ENCODE measurements at regions not wholly inside any gene's neighbourhood (a gene's known extent, or its start where the extent isn't known, plus 50 kb on each side); places are given as distances from the start of the nearest gene placed in this dataset.

DNA sequence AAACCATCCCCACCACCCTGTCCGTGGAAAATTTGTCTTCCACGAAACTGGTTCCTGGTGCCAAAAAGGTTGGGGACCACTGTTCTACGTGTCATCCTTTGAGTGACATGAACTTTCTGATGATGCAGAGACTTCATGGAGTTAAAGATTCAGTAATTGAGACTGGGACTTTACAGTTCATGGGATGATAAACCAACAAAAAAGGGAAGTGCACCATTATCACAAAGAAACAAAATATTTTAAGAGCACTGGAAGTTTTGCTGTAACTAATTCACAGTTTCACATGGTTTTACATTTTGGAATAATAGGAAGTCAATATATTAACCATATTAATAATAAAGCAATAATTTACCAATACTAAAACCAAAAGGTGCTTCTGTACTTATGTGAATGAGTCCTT lies 126.8 kb downstream of the AQP4 start:
- no peaks in the 10 kb centered on the region for H3K36me3 ChIP-seq
- no peaks in the 10 kb centered on the region for H3K27me3 ChIP-seq
- no peak overlapping the region for H3K4me3 ChIP-seq (ENCODE audit: low read depth, low read length)
- H3K4me1 ChIP-seq = no peaks in the 10 kb centered on the region
- DNase-seq = no peak
- H3K9me3 ChIP-seq = no peaks in the 10 kb centered on the region
- TF ChIP-seq, protein P1, sequence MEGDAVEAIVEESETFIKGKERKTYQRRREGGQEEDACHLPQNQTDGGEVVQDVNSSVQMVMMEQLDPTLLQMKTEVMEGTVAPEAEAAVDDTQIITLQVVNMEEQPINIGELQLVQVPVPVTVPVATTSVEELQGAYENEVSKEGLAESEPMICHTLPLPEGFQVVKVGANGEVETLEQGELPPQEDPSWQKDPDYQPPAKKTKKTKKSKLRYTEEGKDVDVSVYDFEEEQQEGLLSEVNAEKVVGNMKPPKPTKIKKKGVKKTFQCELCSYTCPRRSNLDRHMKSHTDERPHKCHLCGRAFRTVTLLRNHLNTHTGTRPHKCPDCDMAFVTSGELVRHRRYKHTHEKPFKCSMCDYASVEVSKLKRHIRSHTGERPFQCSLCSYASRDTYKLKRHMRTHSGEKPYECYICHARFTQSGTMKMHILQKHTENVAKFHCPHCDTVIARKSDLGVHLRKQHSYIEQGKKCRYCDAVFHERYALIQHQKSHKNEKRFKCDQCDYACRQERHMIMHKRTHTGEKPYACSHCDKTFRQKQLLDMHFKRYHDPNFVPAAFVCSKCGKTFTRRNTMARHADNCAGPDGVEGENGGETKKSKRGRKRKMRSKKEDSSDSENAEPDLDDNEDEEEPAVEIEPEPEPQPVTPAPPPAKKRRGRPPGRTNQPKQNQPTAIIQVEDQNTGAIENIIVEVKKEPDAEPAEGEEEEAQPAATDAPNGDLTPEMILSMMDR (IDR thresholded peaks at IDR 0.05; ENCODE audit: low read depth, low read length) = no peak

DNA sequence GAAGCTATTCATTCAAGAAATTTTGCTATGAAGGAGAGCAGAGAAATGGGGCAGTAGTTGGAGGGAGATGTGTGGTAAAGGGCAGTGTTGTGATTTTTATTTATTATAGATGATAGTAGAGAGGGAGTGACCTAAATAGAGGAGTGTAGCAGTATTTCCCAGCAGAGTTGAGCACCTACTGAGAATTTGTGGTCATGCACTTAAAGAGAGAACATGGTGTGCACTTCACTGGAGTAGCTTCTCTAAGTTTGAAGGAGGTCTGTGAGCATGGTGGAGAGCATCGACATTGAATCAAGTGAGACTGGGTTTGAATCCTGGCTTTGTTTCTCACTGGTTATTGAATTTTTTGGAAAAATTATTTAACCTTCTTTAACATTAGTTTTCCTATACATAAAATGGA lies 129.2 kb downstream of the AQP4 start:
- H3K9me3 ChIP-seq = no peaks in the 10 kb centered on the region
- H3K4me1 ChIP-seq = no peaks in the 10 kb centered on the region
- TF ChIP-seq, protein P1 (IDR thresholded peaks at IDR 0.05; ENCODE audit: low read depth, low read length) = no peak
- H3K36me3 ChIP-seq = no peaks in the 10 kb centered on the region
- no peaks in the 10 kb centered on the region for H3K27me3 ChIP-seq
- DNase-seq = no peak
- no peak overlapping the region for H3K4me3 ChIP-seq (ENCODE audit: low read depth, low read length)

DNA sequence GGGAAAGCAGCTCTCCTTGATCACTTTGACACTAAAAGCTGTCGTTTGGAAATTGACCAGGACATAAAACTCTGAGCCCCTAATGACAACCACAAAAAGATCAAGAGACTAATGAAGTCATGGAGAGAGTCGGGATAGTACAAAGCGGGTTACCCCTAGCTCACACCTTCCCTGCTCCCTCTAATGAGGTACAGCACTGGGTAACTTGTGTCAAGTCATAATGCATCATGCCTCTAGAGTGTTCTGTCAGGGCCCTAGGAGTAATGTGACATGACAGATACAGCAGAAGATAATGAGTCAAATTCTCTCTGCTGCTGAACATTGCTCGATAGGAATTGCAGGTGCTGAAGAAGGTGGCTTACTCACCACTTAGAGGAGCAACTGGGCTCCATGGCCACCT lies 130.7 kb downstream of the AQP4 start:
- no peaks in the 10 kb centered on the region for H3K36me3 ChIP-seq
- H3K4me1 ChIP-seq = no peaks in the 10 kb centered on the region
- no peak for DNase-seq
- H3K9me3 ChIP-seq = no peaks in the 10 kb centered on the region
- TF ChIP-seq, protein P1 (IDR thresholded peaks at IDR 0.05; ENCODE audit: low read depth, low read length) = no peak
- H3K27me3 ChIP-seq = no peaks in the 10 kb centered on the region
- no peak overlapping the region for H3K4me3 ChIP-seq (ENCODE audit: low read depth, low read length)

DNA sequence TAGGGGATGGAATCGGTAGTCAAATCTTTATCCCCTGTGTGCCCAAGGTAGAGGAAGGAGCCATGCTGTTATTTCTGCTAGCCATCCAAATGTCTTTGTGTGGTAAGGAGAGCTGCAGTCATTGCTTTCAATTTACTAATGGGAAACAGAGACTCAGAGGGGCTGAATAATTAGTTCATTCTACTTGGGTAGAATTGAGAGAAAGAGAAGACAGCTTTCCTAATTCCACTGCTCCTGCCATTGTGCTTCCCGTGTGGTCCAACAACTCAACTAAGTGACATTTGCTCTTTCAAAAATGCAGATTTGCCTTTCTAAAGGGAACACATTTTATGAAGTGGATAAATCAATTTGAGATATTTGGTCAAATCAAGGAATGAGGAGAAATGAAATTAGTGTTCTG lies 136.1 kb downstream of the AQP4 start:
- H3K36me3 ChIP-seq = no peaks in the 10 kb centered on the region
- H3K4me3 ChIP-seq (ENCODE audit: low read depth, low read length) = no peak overlapping the region
- no peaks in the 10 kb centered on the region for H3K4me1 ChIP-seq
- H3K9me3 ChIP-seq = no peaks in the 10 kb centered on the region
- TF ChIP-seq, protein P1 (IDR thresholded peaks at IDR 0.05; ENCODE audit: low read depth, low read length) = no peak
- DNase-seq = no peak
- no peaks in the 10 kb centered on the region for H3K27me3 ChIP-seq

DNA sequence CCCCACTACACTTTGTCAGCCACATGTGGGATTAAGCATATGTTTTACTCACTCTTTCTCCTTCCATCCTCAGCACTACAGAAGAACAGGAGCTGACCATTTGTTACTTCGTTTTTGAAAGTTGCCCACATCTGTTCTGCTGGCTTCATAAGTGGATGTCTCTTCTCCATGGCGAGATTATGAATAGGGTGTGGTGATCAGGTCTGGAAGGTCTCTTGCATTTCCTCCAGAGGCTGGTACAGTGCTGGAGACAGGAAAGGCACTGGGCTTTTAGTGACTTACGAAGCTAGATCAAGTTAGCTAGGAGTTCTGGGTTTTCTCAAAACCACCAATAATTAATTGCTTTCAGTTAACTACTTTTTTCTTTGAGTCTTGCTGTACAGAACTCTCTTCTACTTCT lies 136.5 kb downstream of the AQP4 start:
- Histone ChIP-seq H3K36me3 (no peaks in the 10 kb centered on the region), H3K4me1 (no peaks in the 10 kb centered on the region), H3K27me3 (no peaks in the 10 kb centered on the region), H3K9me3 (no peaks in the 10 kb centered on the region), H3K4me3 (ENCODE audit: low read depth, low read length) (no peak overlapping the region)
- DNase-seq = no peak
- TF ChIP-seq, protein P1 (IDR thresholded peaks at IDR 0.05; ENCODE audit: low read depth, low read length) = no peak

- TF ChIP-seq, protein P1 (IDR thresholded peaks at IDR 0.05; ENCODE audit: low read depth, low read length) = no peak
- no peaks in the 10 kb centered on the region for H3K4me1 ChIP-seq
- no peaks in the 10 kb centered on the region for H3K27me3 ChIP-seq
- DNase-seq = no peak
- H3K4me3 ChIP-seq (ENCODE audit: low read depth, low read length) = no peak overlapping the region
- no peaks in the 10 kb centered on the region for H3K36me3 ChIP-seq
- no peaks in the 10 kb centered on the region for H3K9me3 ChIP-seq
Measured at GRCh38 chr18:26723981-26724380, 141.5 kb downstream of the AQP4 start.

Data from BE2C (cell line).